ENCODE measurements at regions not wholly inside any gene's neighbourhood (a gene's known extent, or its start where the extent isn't known, plus 50 kb on each side); places are given as distances from the start of the nearest gene placed in this dataset.

- TF ChIP-seq EZH2 (IDR thresholded peaks at IDR 0.05; ENCODE audit: insufficient read depth, poor library complexity, severe bottlenecking) (no peak), EZH2phosphoT487 (IDR thresholded peaks at IDR 0.05; ENCODE audit: insufficient read depth, low read depth) (no peak)
Measured at GRCh38 chr2:220786216-220786615, 785.9 kb downstream of the EPHA4 start.
